ENCODE measurements at regions not wholly inside any gene's neighbourhood (a gene's known extent, or its start where the extent isn't known, plus 50 kb on each side); places are given as distances from the start of the nearest gene placed in this dataset.

DNA sequence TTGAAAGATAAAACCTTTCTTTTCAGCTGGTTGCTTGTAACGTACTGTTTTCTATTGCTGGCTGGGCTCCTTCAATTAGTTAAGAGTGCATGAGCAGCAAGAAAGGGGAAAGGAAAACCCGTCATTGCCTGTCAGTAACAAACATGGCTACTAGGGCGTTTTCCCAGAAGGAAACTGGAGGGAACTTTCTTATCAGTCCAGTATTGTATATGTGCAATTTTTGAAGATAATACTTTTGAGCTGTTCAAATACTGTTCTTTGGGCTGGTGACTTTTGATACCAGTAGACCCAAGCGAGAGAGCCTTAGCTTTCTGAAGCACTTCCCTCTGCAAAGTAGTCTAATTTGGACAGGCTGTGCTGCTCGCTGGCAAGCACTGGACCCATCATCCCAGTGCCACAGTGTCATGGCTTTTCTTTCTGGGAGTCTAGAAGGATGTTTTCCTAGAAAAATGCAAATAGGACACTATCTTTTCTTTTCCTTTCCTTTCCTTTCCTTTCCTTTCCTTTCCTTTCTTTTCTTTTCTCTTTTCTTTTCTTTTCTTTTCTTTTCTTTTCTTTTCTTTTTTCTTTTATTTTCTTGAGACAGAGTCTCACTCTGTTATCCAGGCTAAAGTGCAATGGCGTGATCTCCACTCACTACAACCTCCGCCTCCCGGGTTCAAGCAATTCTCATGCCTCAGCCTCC lies 149.9 kb upstream of the SMIM23 start:
- TF ChIP-seq, protein P1, sequence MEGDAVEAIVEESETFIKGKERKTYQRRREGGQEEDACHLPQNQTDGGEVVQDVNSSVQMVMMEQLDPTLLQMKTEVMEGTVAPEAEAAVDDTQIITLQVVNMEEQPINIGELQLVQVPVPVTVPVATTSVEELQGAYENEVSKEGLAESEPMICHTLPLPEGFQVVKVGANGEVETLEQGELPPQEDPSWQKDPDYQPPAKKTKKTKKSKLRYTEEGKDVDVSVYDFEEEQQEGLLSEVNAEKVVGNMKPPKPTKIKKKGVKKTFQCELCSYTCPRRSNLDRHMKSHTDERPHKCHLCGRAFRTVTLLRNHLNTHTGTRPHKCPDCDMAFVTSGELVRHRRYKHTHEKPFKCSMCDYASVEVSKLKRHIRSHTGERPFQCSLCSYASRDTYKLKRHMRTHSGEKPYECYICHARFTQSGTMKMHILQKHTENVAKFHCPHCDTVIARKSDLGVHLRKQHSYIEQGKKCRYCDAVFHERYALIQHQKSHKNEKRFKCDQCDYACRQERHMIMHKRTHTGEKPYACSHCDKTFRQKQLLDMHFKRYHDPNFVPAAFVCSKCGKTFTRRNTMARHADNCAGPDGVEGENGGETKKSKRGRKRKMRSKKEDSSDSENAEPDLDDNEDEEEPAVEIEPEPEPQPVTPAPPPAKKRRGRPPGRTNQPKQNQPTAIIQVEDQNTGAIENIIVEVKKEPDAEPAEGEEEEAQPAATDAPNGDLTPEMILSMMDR (conservative IDR thresholded peaks at IDR 0.05; ENCODE audit: low read depth, low read length) = no peak
- TF ChIP-seq RCOR1 (IDR thresholded peaks at IDR 0.05; ENCODE audit: insufficient replicate concordance, low read length) (no peak), FOS (IDR thresholded peaks at IDR 0.05; ENCODE audit: low read depth, low read length) (no peak), POLR2A (IDR thresholded peaks at IDR 0.05; ENCODE audit: low read depth, low read length) (no peak), SMC3 (IDR thresholded peaks at IDR 0.05; ENCODE audit: low read depth, low read length) (no peak), BHLHE40 (IDR thresholded peaks at IDR 0.05; ENCODE audit: low read depth, low read length) (no peak)
